MM.1S (cell line): ENCODE measurements at regions not wholly inside any gene's neighbourhood (a gene's known extent, or its start where the extent isn't known, plus 50 kb on each side); places are given as distances from the start of the nearest gene placed in this dataset.
A peak's percentile ranks its signal among the peaks of the same experiment; 100 is the strongest.

Experiments used
- DNase-seq: peaks from one replicate; pipeline ENCODE4 v3.0.0-alpha.2; 2015
- H2AFZ ChIP-seq: fragments of 300-600 bp; sonication (generic); 2 replicates; pipeline ENCODE4 v1.6.0; 2016; ENCODE audit warnings: antibody characterized with exemption, low read length
- H3F3A ChIP-seq: fragments of 300-600 bp; sonication (generic); 2 replicates; pipeline ENCODE4 v1.6.1; 2016; ENCODE audit warnings: mild to moderate bottlenecking, antibody characterized with exemption, low read length, moderate library complexity, mixed read lengths; ENCODE audit not compliant: insufficient read depth
- H3K27ac ChIP-seq: fragments of 300-600 bp; sonication (generic); 2 replicates; pipeline ENCODE4 v1.5.1; 2016; ENCODE audit warnings: mild to moderate bottlenecking, low read length
- H3K27me3 ChIP-seq: fragments of 300-600 bp; sonication (generic); replicated peaks from 2 replicates; pipeline ENCODE4 v1.6.0; 2016; ENCODE audit warnings: low read length; ENCODE audit not compliant: insufficient read depth
- H3K36me3 ChIP-seq: fragments of 300-600 bp; sonication (generic); replicated peaks from 2 replicates; pipeline ENCODE4 v1.6.1; 2016; ENCODE audit warnings: mild to moderate bottlenecking, low read length, mixed read lengths; ENCODE audit not compliant: insufficient read depth
- H3K4me1 ChIP-seq: fragments of 300-600 bp; sonication (generic); 2 replicates; pipeline ENCODE4 v1.6.1; 2016; ENCODE audit warnings: low read length, mixed read lengths
- H3K4me2 ChIP-seq: fragments of 300-600 bp; sonication (generic); 2 replicates; pipeline ENCODE4 v1.6.0; 2016; ENCODE audit warnings: low read depth, low read length
- H3K4me3 ChIP-seq: fragments of 300-600 bp; sonication (generic); 2 replicates; pipeline ENCODE4 v1.5.1; 2016; ENCODE audit warnings: low read length, mixed read lengths
- H3K79me2 ChIP-seq: fragments of 300-600 bp; sonication (generic); 2 replicates; pipeline ENCODE4 v1.6.1; 2016; ENCODE audit warnings: mixed run types, low read length, mixed read lengths
- H3K9ac ChIP-seq: fragments of 300-600 bp; sonication (generic); 2 replicates; pipeline ENCODE4 v1.6.1; 2016; ENCODE audit warnings: low read length, mixed read lengths
- H3K9me2 ChIP-seq: fragments of 300-600 bp; sonication (generic); replicated peaks from 2 replicates; pipeline ENCODE4 v1.6.1; 2016; ENCODE audit warnings: mild to moderate bottlenecking, low read length, mixed read lengths; ENCODE audit not compliant: insufficient read depth
- H3K9me3 ChIP-seq: fragments of 300-600 bp; sonication (generic); replicated peaks from 2 replicates; pipeline ENCODE4 v1.6.1; 2016; ENCODE audit warnings: mild to moderate bottlenecking, low read length, mixed read lengths; ENCODE audit not compliant: insufficient read depth
- H4K20me1 ChIP-seq: fragments of 300-600 bp; sonication (generic); 2 replicates; pipeline ENCODE4 v1.6.1; 2016; ENCODE audit warnings: mild to moderate bottlenecking, low read length, moderate library complexity, mixed read lengths; ENCODE audit not compliant: insufficient read depth
- CTCF ChIP-seq: fragments of 300-600 bp; sonication (generic); IDR thresholded peaks from 2 replicates; pipeline ENCODE4 v1.5.1; 2016; ENCODE audit warnings: antibody characterized with exemption, low read length, mixed read lengths
- EZH2 ChIP-seq: fragments of 300-600 bp; sonication (generic); optimal IDR thresholded peaks from 2 replicates; pipeline ENCODE3; 2017; ENCODE audit warnings: low read depth, mild to moderate bottlenecking, antibody characterized with exemption, low read length, mixed read lengths
- EZH2phosphoT487 ChIP-seq: fragments of 300-600 bp; sonication (generic); IDR thresholded peaks from 2 replicates; pipeline ENCODE4 v1.6.1; 2018; ENCODE audit warnings: antibody characterized with exemption, low read length

- Histone ChIP-seq H3K9me3 (no peaks in the 10 kb centered on the region), H3K36me3 (no peaks in the 10 kb centered on the region), H3F3A (no peaks in the 10 kb centered on the region), H3K4me3 (no peak overlapping the region), H3K27ac (no peak overlapping the region), H3K79me2 (no peaks in the 10 kb centered on the region), H3K4me2 (no peak overlapping the region), H3K4me1 (no peaks in the 10 kb centered on the region), H3K27me3 (no peaks in the 10 kb centered on the region), H2AFZ (no peak overlapping the region), H3K9me2 (no peaks in the 10 kb centered on the region), H3K9ac (no peak overlapping the region), H4K20me1 (no peaks in the 10 kb centered on the region)
- TF ChIP-seq CTCF (no peak), EZH2phosphoT487 (no peak), EZH2 (no peak)
- DNase-seq = no peak
Observed at GRCh38 chr14:51498411-51499227, 153.1 kb upstream of the FRMD6 start.

DNA sequence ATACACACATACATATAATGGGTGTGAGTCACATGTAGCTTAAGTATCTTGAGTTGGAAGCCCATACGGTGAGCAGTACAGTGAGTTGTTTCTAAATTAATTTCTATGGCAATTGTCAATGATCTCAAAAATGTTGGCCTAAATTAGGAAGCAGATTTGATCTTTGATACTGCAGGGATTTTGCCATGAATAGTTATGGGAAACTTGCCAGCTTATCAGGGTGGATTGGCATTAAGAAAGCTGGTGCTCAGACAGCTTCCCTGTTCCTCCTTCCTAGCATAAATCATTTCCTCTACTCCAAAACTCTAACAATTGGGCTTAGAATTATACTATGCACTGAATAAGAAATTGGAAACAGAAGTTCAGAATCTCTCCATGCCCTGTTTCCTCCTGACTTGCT lies 150.9 kb upstream of the FRMD6 start:
- Histone ChIP-seq H3F3A (0 out of 2 replicates have a peak, but pooled peaks cover 5% of the 10 kb centered on the region), H3K27ac (no peak overlapping the region), H3K9me3 (no peaks in the 10 kb centered on the region), H3K79me2 (no peaks in the 10 kb centered on the region), H3K27me3 (no peaks in the 10 kb centered on the region), H3K4me3 (no peak overlapping the region), H3K9me2 (no peaks in the 10 kb centered on the region), H2AFZ (no peak overlapping the region), H3K4me2 (no peak overlapping the region), H4K20me1 (no peaks in the 10 kb centered on the region), H3K9ac (no peak overlapping the region), H3K36me3 (no peaks in the 10 kb centered on the region), H3K4me1 (peaks cover 12% of the 10 kb centered on the region)
- TF ChIP-seq EZH2phosphoT487 (no peak), CTCF (no peak), EZH2 (no peak)
- DNase-seq = no peak

- Histone ChIP-seq H3K4me1 (peaks cover 12% of the 10 kb centered on the region), H3K27ac (no peak overlapping the region), H3K9ac (no peak overlapping the region), H3K36me3 (no peaks in the 10 kb centered on the region), H3K4me2 (no peak overlapping the region), H2AFZ (no peak overlapping the region), H3K27me3 (no peaks in the 10 kb centered on the region), H3K4me3 (no peak overlapping the region), H4K20me1 (no peaks in the 10 kb centered on the region), H3K9me3 (no peaks in the 10 kb centered on the region), H3K9me2 (no peaks in the 10 kb centered on the region), H3K79me2 (no peaks in the 10 kb centered on the region), H3F3A (0 out of 2 replicates have a peak, but pooled peaks cover 5% of the 10 kb centered on the region)
- DNase-seq = peak; percentile 10
- TF ChIP-seq EZH2phosphoT487 (no peak), CTCF (no peak), EZH2 (no peak)
Observed at GRCh38 chr14:51501746-51502145, 150.0 kb upstream of the FRMD6 start.
